GM19452 (cell line): ENCODE measurements at regions not wholly inside any gene's neighbourhood (a gene's known extent, or its start where the extent isn't known, plus 50 kb on each side); places are given as distances from the start of the nearest gene placed in this dataset.
A peak's percentile ranks its signal among the peaks of the same experiment; 100 is the strongest.

Experiments used
- ATAC-seq: cut with Tn5 transposase; IDR thresholded peaks from one replicate; pipeline ENCODE4 v1.9.1; 2021; ENCODE audit not compliant: unreplicated experiment

DNA sequence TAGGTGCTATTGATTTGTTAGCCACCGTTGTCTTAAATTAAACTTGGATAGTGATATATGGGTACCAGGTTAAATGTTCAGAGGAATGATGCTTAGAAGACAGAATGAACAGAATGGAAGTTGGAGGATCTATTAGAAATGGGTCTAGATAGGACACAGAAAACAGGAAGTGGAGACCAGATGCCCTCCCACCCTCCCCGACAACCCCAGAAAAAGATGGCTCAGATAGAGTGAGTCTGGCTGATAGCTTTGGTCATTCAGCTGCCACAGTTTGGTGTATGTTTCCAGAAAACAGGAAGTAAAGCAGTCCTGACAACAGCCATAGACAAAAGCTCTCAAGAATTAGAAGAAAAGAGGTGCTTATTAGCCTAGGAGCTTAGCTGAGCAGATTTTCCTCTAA, 71.5 kb upstream of the DSG1 start:
- ATAC-seq, result no peak

GRCh38 chr18:31247574-31248199, 70.3 kb upstream of the DSG1 start:
- ATAC-seq, result no peak

DNA sequence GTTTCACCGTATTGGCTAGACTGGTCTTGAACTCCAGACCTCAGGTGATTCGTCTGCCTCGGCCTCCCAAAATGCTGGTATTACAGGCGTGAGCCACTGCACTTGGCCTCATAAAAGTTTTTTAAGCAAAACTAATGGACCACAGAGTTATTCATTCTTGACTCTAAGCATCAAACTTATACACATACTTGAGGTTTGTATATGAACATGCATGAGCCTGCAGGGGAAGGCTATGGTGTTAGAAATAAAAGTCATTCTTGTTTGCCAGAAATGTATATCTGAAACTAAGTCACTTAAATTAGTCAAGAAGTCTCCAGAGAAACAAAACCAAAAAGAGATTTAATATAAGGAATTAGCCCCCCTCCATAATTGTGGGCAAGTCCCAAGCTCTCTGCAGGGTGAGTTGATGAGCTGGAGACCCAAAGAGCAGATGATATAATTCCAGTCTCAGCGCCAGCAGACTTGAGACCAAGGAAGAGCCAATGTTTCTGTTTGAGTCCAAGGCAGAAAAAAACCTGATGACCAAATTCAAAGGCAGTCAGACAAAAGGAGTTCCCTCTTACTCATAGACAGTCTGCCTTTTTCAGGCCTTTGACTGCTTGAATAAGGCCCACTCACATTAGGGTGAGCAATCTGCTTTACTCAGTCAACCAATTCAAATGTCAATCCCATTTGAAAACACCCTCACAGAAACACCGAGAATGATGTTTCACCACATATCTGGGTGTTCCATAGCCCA, 69.0 kb upstream of the DSG1 start:
- ATAC-seq, result no peak

DNA sequence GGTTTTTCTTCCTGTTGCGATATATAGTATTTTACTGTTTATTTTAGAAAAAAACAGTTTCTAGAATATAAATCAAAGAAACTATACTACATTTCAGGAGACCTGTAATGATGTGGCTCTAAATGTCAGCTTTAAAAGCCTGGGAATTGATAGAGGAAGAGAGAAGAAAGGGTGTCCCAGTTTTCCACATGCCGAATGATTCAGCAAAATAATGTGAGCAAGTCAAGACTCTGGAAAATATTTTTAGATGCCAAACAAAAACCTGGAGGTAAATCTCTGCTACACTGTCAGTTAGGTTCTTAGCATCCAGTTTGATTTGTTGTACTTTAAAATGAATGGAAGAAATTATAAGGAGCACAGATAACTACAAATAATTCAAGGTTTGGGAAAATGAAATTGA, 67.1 kb upstream of the DSG1 start:
- no peak for ATAC-seq

- ATAC-seq, result no peak
These were observed 65.4 kb upstream of the DSG1 start for GRCh38 chr18:31252522-31252921.

DNA sequence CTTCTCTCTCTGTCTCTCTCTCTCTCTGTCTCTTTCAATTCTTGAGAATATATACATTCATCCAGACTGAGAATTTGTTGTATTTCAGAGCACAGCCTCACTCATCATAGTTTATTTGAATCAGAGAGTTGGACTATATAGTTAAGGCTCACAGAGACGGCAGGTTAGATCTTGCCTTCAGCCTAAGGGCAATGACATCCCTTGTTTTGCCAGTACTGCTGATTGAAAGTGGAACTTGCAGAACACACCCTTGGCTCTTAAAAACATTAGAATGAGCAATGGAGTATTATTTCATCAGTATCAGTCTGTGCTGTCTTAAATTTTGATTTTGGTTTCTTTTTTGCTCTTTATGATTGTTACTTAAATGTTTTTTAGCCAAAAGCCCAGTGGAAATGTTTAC, 62.0 kb upstream of the DSG1 start:
- ATAC-seq, result no peak

DNA sequence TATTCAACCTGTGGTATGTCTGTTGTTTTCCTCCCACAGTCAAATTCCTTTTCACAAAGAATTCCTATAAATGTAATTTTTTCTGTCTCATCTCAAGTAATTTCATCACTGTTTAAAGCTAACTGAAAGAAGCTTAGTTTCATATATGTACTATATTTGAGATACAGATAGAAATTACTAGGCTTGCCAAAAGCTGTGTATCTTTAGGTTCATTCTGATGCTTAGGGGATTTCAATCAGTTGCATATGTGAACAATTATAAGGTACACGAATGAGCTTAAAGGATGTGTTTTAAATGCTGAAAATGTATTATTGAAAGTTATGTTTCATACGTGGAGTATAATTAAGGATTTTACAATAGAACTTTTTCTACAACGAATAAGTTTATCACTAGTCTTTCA, 59.2 kb upstream of the DSG1 start:
- ATAC-seq, result no peak

GRCh38 chr18:31261792-31262582, 56.0 kb upstream of the DSG1 start:
- ATAC-seq, result no peak

DNA sequence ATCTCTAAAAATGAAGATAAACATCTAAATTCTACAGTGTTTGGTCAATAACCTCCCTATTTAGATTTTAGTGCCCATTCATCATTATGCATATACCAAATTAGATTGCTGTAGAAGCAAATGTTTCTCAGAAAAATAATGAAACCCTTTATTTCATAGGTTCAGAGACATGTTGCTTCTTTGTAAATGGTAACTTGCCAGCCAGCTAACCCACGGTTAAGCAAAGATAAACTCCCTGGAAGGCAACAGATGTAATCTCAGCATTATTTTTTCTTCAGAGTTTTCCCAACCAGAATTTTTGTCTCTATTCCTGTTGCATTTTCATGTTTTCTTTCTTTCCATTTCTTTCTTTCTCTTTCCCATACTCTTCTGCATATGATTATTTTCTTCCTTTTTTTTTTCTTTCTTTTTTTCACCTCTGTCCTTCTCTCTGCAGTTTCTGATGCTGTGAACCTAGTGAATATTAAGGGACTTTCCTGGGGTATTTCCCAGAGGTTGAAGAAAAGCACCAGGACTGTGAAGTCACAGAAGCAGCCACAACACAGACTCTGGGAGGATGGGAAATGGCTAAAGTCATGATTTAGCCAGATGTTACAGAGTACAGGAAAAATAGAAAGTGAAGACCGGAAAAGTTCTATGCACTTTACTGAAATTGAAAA, 50.0 kb upstream of the DSG1 start:
- peak; percentile 62 for ATAC-seq
